Activated CD8-positive, alpha-beta memory T cell treated with anti-CD3 and anti-CD28 coated beads for 48 hours (primary cell): ENCODE measurements at regions not wholly inside any gene's neighbourhood (a gene's known extent, or its start where the extent isn't known, plus 50 kb on each side); places are given as distances from the start of the nearest gene placed in this dataset.

Experiments
- DNase-seq, 3 experiments: peaks; one replicate each; pipeline ENCODE4 v3.0.0-alpha.2; 2020; ENCODE audit warnings: low read depth in 2 of 3, low spot score in 2 of 3

DNA sequence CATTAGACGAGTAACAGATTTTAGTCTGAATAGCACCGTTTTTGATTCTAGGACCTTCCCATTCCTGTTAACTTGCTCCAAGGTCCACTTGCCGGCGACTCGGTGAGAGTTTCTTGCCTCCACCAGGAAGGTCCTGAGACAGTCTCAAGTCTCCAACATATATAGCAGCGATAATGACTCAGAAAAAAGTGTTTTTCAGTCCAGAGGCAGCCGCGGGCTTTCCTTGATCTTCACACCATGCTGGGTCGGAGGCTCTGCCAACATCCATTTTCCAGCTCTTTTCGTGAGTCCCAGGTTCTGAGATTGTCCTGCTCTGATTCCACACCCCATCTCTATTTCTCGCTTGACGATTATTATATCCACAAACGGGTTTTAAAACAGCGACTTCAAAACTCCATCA lies 170.5 kb downstream of the GPX5 start:
- no peak for DNase-seq

DNA sequence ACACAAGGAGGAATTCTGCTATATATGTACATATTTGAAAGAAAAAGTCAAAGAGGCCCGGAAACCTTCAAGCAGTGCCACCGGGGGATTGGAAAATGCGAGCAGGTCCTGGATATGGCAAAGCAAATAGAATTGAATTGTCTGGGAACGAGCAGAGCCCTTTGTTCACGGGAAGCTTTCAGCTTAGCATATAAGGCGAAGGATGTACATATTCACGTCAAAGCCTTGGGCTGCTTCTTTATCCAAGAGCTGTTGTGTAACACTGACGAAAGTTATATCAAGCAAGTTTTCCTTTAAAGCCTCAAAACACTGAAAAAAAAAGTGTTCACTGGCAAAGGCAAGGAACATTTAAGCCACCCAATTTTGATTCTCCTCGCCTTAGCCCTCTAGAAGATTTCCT lies 171.0 kb downstream of the GPX5 start:
- DNase-seq, result no peak

DNA sequence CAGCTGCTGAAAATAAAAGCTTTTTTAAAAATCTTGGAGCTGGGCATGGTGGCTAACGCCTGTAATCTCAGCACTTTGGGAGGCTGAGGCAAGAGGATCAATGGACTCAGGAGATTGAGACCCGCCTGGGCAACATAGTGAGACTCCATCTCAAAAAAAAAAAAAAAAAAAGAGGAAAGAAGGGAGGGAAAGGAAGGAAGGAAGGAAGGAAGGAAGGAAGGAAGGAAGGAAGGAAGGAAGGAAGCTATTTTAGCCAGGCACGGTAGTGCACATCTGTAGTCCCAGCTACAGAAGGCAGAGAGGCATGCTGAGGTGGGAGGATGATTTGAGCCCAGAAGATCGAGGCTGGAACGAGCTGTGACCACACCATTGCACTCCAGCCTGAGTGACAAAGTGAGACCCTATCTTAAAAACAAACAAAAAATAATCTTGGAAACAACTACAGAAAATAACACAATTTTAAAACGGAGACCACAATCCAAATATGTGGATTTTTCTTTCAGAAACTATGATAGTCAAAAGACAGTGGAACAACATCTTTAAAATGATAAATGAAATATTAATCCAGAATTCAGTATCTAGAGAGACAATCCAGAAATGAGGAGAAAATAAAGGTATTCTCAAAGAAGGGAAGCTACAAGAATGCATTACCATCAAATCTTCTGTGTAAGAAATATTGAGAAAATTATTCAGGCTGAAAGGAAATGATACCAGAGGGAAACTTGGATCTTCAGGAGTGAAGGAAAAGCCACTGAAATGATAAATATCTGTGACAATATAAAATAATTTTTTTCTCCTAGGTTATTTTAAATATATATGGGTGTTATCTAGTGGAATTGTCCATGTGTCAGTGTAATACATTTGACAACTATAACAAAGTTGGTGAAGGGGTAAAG lies 182.0 kb downstream of the GPX5 start:
- no peak for DNase-seq

DNA sequence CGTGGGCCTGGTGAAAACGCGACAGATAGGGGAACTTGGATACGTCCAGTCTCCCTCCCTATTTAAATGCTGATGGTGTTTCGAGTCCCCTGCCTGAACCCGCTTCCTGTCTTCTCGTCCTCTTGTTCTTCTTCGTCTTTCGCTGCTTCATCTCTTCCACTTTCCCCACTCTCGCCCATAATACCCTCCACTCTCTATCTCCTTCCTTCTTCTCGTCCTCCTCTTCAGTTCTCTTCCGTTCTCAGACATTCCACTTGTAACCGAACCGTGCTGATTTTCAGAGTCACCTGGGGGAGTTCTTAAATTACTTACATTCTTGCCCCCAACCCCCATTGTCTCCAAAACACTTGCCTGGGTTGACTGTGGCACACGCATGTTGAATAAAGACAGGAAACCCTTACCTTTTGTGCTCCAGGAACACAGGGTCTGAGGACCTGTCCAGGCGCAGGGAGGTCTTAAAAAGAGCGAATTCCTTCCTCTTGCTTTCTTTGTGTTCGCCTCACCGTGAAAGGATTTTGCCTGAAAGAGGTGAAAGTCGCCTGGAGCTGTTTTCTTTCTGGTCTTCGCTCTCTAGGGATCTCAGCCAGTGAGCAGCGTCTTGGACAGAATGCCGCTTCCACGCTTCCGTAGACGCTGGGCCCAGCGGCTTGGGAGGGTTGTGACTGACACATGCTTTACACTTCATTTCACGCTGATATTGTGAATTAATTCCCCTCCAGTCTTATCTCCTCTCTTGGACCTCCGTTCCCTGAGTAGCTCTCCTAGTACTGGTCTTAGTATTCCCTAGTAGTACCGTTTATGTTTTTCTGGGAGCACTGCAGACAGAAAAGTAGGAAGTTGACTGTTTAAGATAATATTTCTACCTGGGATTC lies 184.0 kb downstream of the GPX5 start:
- no peak for DNase-seq

DNA sequence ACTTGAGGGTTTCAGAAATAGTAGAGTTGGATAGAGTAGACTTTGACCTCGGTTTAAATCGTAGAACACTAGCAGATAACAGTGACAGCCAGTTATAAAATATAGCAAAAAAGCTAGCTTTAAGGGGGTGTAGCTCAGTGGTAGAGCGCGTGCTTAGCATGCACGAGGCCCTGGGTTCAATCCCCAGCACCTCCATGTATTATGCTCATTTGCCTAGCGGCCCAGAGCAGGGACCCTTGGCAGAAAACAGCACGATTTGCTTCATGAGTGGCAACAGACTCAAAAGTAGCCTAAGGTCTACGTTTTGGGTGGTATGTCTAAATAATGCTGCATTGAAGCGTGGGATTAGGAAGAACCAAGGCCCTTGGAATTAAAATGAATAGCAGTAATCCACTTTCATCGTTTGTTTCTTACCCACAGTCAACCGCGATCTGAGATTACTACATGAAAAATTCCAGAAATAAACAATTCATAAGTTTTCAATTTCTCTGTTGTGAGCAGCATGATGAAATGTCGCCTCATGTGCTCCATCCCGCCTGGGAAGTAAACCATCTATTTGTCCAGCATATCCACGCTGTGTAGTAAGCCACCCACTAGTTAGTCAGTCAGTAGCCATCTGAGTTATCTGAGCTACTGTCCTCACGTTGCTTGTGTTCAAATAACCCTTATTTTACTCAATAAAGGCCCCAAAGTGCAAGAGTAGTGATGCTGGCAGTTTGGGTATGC lies 184.9 kb downstream of the GPX5 start:
- no peak for DNase-seq

DNA sequence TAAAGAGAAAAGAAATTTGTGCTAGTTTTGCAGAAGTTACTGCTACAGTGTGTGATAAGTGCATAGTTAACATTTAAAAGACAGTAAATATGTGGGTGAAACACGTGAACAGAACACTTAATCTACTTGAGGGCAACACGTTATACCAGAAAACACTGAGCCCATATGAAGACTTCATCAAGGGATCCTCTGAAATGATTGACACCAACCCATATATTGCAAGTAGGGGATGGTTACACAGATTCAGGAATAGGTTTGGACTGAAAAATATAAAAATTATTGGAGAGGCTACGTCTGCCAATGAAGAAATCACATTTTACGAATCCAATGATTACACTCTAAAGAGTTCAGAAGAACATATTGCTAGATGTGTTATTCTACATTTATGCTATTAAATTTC lies 185.6 kb downstream of the GPX5 start:
- no peak for DNase-seq

DNA sequence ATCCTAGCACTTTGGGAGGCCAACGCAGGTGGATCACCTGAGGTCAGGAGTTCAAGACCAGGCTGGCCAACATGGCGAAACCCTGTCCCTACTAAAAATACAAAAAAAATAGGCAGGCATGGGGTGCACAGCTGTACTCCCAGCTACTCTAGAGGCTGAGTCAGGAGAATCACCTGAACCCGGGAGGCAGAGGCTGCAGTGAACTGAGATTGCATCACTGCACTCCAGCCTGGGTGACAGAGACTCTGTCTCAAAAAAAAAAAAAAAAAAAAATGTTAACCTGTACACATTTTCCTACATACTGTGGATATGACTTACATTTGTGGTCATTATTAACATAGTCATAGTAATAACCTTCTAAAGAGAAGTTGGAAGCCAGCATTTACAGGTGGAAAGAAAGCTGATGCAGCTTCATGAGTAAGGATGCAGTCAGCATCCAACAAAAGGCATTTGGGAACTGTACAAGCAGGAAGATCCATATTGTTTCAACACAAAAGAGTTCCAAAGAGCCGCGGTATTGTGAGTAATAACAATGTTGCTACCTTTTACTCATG lies 186.2 kb downstream of the GPX5 start:
- no peak for DNase-seq

DNA sequence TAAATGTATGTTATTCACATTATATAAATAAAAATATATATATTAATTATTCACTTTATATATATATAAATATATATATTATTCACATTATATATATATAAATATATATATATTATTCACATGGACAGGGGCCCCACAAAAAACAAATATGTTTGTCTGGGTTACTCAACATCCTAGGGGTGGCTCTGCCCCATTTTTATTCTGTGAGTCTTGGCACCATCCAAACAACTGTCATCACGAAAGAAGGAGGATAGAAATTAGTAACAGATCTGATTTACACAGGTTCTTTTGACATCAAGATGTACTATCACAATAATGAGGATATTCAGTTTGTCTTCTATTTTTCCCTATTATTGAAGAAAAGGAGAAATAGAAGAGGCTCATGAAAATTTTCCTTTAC lies 187.3 kb downstream of the GPX5 start:
- DNase-seq, result no peak

DNA sequence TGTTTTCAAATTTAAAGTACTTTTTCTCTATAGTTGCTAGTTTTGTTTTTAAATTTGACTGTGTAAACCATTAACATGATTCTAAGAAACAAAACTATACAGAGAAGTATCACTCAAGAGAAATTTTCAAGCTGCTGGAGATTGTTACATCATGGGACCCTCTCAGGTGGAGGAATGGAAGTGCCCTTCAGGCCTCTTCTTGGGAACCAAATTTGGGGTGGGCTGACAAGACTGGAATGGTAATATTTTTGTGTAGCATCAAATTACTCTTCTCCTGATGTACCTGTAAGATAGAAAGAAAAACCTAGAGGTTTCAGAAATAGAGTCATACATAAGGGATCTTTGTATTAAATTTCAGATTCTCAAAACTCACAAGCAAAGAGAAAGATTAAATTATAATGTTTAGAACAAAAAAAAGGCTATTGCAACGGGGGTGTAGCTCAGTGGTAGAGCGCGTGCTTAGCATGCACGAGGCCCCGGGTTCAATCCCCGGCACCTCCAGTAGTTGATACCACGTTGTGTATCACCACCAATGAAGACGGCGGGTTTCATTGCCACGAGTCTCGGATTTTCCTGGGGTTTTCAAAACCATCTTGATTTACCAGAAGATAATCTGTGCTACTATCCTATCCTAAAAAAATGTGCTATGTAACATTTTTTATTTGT lies 193.7 kb downstream of the GPX5 start:
- DNase-seq, result peak in 1 of 3 experiments; percentile 25

DNA sequence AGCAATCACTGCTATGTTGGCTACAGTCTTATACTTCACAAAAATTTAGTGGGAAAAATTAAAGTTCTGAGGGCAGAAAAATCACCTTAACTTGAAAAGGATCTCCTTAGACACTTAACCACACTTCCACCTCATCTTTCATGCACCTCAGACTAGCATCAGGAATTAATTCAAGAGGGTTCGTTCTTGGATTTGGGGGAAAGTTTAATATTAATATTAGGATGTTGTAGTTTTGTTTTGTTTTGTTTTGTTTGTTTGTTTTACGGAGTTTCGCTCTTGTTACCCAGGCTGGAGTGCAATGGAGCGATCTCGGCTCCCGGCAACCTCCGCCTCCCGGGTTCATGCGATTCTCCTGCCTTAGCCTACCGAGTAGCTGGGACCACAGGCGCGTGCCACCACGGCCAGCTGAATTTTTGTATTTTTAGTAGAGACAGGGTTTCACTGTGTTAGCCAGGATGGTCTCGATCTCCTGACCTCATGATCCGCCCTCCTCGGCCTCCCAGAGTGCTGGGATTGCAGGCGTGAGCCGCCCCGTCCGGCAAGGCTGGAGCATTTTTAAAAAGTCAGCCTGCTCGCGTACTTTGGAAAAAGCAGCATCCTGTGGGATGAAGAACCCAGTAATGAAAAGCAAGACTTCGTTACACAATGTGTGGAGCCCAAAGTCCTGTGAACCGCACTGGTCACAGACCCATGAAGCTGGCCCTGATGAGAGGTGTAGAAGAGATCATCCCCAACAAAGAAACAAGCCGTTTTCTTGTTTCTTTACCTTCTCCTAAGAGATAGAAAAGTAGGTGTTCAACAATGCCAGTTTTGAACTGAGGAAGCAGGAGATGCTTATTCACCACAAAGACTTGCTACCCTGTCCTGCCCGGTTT lies 194.9 kb downstream of the GPX5 start:
- DNase-seq, result no peak

DNA sequence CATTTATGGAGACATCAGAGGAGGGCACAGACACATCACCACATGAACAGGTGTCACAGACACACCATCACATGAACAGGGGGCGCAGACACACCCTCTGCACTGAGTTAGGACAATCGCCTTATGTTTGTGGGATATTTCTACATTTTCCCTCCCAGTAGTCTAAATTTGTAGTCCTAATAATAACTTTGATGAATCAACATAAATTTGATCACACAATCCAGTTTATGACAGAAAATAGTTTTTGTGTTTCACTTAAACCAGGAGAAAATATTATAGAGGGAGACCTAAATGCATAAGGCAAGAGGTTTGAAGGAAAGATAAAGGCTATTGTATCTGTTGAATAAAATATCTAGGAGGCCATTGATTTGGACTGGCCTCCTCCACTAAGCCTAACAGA lies 195.7 kb downstream of the GPX5 start:
- DNase-seq, result no peak

DNA sequence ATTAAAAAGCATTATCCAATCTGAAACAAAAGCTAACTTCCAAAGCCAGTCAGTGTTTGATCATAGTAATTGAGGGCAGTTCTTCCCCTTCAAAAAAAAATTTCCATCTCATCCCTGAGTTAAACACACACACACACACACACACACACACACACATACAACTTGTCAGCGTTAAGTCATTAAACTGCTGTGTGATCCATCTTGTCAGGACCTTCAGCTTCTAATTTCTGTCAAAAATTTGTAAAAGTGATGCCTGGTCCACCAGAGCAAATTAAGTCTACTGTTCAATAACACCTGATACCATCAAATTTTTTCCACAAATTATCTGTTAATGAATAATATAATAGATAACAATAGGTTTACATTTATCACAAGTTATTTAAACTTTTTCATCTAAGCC lies 198.7 kb downstream of the GPX5 start:
- DNase-seq, result no peak

DNA sequence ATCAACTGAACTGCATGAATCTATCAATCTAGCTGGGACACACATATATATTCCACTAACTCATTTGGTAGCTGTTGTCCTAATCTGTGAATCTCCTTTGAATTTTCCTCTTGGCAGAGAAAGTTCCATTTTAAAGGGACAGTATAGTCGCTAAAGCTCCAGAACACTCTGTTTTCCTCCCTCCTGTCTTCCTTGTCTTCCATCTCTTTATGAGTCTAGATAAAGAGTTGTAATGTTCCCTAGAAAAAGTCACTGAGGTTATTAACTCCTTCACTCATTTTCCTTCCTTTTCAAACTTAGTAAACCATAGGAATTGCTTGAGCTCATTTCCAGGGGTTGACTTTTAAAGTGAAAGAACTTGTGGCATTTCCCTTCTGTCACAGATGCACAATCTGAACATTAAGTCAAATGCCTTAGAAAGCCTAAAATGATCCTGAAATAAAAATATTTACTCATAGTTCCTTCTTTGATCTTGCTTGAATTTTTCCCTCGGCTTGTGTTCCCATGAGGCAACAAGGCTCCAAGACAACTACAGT lies 198.4 kb downstream of the TRIM27 start:
- DNase-seq, result no peak

DNA sequence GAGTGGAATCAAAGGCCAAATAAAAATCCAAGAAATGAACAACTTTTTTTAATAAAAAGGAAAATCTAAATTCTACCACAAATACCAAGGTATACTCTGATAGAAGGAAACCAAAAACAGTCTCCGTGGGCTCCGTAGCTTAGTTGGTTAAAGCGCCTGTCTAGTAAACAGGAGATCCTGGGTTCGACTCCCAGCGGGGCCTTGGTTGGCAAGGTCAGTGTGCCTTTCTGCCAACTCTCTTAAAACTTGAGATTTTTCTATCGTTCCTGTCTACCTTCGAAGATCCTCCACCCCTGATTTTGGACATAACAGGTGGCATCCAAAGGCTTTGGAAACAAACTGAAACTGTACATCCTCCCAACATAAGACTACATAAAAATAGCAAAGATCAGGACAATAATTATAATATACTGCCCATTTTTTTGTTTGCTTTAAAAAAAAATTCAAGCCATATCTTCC lies 197.9 kb downstream of the TRIM27 start:
- no peak for DNase-seq

DNA sequence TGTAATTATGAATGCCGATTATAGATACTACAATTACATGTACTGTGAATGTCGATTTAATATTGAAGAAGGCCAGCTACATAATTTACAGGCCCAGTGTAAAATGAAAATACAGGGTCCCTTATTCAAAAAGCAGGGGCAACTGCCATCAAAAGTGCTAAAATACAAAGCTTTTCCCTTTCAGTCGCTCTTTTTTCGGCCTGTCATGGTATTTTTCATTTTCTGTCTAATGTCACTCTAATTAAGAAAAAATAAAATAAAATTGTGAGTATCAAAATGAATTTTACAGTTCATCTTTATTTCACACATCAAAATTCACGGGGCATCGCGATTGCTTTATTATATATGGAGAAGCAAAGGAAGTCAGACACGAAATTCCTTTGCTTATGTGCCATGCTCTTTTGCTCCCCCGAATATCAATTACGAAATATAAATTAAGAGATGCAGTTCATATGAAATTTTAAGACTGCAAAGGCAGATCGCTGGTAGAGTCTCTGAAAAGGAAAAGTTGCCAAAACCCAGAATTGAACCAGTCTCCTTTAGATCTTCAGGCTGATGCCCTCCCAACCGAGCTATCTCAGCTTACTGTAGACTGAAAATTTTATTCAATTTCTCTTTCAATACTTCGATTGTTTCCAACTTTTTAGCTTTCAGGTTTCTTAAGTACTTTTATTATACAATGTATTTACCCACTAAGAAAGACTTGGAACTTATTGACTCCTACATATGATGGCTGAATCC lies 197.0 kb downstream of the TRIM27 start:
- no peak for DNase-seq

DNA sequence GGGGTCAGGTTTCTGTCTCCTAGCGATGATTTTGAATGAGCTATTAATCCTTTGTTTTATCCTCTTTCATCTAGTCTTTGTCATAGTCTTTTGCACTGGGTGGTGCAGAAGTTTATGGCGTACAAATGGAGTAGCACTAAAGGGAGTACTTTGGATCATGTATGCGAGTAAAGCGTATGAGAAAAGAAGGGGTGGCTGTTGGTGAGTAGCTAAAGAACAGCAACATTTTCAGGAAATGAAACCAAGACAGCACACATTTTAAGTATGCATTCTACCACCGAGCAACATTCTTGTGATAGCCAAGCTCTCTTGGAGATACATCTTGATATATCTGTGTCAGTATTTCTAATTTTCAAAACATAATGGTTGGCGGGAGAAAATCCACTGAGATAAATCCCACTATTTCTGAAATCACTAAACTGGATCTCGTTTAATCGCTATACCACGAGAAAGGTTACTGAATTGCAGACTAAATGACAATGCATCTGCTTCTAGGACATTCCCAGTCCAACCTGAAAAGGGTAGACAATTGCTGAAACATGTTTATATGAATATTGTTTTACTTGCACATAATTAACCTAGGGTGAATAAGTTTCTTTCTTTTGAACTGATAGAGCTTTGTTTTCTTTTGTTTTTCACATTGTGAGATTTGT lies 196.1 kb downstream of the TRIM27 start:
- DNase-seq, result no peak

DNA sequence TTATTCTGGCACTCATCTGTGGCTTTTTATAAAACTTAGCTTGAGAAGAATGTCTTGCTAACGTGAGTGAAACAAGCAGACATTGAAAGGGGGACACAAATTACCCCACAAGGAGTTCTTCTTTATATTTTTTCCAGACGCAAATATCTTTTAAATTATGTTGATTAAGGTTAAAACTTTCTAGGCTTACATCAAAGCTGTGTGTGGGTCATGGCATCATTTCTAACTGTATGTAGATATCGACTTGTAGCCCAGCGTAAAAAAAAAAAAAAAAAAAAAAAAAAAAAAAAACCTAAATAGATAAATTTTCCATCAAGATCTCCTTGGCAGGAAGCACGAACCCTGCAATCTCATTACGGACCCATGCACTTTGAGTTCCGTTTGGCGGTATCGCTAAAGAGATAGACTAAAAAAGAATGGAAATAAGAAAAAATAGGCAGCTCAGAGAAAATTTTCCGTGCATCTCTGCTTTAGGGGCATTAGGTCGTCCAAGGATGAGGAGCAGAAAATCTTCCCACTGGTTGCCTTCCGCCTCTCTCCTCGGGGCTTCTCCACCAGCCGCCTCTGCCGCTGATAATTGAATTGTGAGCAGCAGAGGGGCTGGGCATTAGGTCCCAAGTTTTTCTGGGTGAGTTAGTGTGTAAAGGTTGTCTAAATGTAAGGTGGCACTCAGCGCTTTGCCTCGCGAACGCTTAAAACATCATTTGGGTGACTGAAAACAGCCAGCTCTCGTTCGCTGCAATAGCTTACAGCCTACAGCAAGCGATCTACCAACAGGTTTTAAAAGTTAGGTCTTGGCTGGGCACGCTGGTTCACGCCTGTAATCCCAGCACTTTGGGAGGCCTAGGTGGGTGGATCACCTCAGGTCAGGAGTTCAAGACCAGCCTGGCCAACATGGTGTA lies 194.0 kb downstream of the TRIM27 start:
- no peak for DNase-seq
